H54 (cell line): ENCODE measurements at regions not wholly inside any gene's neighbourhood (a gene's known extent, or its start where the extent isn't known, plus 50 kb on each side); places are given as distances from the start of the nearest gene placed in this dataset.

ENCODE experiments used
- DNase-seq: peaks from one replicate; pipeline ENCODE4 v3.0.0; 2011; ENCODE audit warnings: low spot score, mixed read lengths; ENCODE audit not compliant: insufficient read length
- FAIRE-seq: peaks from 3 replicates; lab custom pipeline; 2011; peaks lifted over from hg19 to GRCh38; lab: Jason Lieb, UNC
- POLR2A ChIP-seq: IDR thresholded peaks from 2 replicates; pipeline ENCODE4 v1.6.1; 2011; ENCODE audit warnings: low read depth, mild to moderate bottlenecking, low read length

DNA sequence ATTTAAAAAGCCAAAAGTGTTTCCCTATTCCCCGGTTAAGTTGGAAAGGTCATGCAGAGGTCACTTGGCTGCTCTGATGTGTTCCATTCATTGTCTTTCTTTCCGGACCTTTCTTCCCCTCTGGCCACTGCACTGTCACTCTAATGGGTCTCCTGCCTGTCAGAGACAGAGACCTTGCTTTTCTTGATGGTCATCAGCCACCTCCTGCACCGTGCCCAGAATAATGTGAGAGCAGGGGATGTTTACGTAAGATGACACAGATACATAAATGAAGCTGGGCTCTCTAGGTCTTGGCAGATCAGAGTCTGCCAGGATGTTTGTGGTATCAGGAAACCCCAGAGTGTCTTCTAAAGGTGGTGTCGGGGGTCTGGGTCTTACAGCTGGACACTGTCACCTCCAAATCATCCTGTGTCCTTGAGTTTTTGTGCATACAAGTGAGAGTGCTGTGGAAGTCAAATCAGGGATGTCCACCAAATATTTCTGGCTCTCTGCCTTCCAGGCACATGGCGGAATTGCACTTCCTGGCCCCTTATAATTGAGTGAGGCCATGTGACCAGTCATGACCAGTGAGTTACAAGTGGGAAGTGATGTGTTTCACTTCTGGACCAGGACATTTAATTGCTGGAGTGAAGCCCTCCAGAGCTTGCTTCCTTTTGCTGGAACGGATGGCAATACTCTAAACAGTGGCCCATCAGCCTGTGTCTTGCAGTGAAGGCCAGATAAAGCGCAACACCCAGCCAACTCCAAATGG, 130.6 kb upstream of the ATP6AP2 start:
- FAIRE-seq = no peak
- no peak for TF ChIP-seq POLR2A
- no peak for DNase-seq

DNA sequence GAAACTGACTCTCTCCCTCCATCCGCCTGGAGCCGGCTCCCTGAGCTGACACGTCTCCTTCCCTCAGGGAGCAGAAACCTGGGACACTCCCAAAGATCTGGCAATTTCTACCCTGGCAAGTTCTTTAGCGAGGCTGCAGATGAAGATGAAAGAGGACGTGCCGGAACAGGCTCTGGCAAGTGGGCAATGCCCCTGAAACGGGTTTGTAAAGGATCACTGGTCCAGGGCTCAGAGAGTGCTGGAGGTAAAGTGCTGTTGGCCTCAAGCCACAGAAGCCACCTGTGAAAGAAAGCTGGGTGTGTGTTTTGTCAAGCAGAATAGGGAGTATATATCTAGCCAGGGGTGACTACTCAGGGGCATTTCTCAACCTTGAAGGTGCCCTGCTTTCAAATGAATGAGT, 131.4 kb upstream of the ATP6AP2 start:
- no peak for TF ChIP-seq POLR2A
- FAIRE-seq = no peak
- DNase-seq = no peak

DNA sequence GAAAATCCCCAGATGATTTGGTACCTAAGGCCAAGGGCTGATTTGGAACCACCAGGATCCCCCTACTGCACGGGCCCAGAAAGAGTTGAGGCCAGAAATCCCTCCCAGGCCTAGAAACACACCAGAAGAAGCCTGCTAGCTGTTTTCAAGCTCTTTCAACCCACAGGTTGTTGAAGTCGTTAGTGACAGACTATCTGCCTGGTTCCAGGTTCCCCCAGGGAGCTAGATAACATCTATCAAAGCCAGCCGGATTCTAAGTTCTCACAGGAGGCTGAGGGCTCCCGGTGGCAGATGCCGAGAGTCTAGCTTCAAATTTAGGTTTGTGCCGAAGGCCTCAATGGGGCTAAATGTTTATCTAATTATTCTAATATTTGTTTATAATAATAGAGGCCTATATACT, 132.0 kb upstream of the ATP6AP2 start:
- no peak for TF ChIP-seq POLR2A
- FAIRE-seq = no peak
- no peak for DNase-seq

DNA sequence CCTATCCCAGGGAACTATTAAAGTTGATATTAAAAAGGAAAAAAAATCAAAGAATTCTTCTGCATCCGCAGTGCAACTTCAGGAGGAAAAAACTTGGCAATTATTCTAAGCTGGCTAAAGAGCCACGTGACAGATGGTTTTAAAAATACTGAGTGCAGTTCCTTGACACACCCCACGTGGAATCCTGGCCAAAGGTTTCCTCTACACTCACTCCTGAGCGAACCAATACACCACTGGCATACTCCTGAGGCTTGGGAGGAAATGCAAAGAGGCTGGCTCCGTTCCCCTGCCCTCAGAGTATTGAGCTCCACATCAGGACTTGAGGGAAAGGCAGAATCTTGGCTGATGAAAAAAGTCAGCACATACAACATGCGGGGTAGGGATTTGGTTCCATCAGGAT, 133.8 kb upstream of the ATP6AP2 start:
- DNase-seq (no peak), FAIRE-seq (no peak)
- no peak for TF ChIP-seq POLR2A

DNA sequence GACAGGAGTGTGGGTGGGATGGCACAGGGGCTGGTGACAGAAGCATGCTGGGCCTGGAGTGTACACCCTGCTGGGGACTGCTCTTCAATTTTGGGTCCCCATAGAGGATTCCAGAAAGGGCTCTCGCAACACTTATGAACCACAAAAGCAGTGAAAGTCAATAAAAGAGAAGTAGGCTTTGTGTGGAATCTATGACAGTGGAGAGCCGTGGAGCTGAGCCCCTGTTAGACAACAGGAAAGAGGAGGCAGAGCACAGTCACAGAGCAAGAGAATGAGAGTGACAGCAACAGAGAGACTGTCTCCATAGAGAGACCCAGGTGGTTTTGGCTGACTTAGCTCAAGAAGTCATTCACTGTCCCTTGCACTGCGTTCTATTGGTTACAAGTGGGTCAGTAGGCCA, 135.1 kb upstream of the ATP6AP2 start:
- TF ChIP-seq POLR2A = no peak
- DNase-seq = no peak
- no peak for FAIRE-seq

DNA sequence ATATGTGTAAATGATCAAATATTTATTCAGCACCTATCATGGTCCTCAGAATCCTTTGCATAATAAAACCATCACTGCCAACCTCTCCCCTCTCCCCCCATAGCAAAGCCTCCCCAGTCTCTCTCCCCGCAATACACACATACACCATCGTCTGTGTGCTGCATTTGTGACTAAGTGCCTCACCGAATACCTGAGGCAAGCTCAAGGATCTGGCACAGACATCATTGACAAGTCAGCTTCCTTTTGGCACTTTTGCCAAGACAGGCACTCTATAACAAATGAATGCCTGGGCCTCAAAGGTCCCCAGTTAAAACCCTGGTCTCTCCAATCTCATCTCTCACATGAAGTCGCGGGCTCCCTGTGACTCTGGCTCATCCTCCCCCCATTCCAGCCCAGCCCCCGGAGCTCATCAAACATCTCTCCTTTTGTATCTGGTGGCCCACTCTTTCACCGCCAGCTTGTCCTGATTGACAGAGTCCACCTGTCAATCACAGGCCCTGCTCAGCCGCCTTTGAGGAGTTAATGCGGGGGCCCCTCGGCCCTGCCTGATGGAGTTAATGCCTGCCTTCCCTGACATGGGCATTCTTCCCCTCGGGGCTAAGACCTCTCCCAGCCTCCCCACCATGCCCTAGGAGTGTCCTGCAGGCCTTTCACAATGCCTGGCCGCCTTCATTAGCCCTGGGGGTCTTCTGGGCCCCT, 135.8 kb upstream of the ATP6AP2 start:
- no peak for TF ChIP-seq POLR2A
- FAIRE-seq = no peak
- DNase-seq = no peak

DNA sequence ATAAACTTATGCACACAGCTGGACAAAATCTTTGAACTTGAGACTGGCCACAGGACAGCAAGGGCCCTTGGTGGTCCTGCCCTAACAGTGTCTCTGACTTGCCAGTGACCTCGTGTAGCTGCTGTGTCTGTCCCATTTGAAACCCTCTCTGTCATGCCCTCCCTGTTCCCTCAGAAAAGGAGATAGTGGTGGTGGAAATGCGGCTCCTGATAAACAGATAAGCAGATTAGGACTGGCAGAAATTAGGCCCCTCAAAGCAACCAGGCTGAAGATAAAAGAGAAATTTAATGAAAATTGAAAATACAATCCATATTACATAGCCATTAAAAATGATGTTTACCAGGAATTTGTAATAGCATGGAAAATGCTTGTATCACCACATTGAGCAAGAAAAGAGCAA, 136.6 kb upstream of the ATP6AP2 start:
- FAIRE-seq (no peak), DNase-seq (no peak)
- TF ChIP-seq POLR2A = no peak

DNA sequence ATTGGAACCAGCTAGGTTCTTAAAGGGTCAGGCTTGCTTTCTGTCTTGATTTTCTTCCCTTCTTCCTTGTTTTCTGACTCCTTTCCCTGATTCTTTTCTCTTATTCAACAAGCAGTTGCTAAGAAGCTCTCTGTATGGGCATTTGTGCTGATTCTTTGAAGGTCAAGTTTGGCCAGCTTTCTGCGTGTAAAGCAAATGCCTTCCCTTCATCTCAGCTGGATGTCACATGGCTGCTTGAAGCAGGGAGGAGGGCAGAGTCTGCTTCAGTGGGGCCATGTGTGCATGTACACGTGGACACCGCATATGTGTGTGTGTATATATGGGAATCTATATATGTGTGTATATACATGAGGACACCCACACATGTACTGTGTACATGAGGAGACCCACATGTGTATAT, 139.9 kb upstream of the ATP6AP2 start:
- FAIRE-seq (no peak), DNase-seq (no peak)
- TF ChIP-seq POLR2A = no peak

DNA sequence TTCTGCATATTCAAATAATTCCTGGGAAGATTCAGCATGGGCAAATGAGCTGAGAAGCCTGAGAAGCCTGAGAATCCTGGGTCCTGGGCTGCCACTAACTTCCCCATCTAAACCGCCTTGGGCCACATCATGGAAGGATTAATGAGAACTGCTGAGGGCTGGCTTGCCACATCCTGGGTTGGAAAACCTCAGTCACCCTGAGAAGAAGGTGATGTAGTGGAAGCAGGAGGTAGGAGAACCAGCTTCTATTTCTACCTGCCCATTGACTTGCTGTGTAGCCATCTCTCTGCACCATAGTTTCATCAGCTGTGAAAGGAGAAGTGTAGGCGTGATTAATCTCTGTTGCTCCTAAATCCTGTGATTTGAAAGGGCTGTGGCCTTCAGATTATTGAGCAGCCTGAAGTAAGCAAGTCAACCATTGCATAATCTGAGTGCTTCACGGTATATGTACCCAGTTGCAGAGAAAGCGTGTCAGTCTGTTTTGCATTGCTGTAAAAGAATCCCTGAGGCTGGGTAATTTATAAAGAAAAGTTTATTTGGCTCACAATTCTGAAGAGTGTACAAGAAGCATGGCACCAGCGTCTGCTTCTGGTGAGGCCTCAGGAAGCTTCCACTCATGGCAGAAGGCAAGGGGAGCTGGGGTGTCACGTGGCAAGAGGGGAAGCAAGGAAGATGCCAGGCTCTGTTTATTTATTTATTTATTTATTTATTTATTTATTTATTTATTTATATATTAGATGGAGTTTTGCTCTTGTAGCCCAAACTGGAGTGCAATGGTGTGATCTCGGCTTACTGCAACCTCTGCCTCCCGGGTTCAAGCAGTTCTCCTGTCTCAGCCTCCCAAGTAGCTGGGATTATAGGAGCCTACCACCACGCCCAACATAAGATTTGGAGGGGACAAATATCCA, 140.9 kb upstream of the ATP6AP2 start:
- FAIRE-seq (no peak), DNase-seq (no peak)
- no peak for TF ChIP-seq POLR2A

DNA sequence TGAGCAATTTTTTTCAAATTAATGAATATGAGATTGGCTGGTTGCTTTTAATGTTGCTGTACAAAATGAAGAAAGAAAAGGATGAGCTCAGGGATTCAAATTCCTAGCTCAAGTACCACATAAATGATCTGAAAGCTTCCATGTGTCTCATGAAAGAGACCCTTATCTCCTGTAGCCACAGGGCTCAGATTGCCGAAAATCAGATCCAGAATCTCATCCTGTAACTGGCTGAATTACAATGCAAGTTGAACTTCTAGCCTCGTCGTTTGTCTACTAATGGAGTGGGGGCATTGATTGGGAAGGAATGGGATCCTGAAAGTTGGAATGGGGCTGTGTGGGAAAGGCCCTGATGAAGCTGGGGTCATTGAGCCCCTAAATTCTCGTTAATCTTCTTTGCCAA, 143.4 kb upstream of the ATP6AP2 start:
- FAIRE-seq (no peak), DNase-seq (no peak)
- no peak for TF ChIP-seq POLR2A

DNA sequence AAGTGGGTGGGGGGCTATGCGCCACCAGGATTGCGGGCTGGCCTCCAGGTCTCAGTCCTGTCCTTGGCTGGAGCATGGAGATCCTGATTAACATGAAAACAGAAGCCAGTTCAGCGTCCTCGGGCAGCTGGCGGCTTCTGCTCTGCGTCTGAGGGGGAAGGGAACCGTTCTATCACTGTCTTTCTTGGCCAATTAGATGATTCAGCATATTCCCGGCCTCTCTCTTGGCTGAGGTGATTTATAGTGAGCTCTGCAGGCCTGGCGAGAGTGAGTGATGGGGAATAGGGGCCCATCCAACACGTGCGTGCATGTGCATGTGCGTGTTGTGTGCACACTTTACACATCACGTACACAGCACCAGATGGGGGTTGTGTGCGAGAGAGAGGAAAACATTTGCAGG, 145.8 kb upstream of the ATP6AP2 start:
- TF ChIP-seq POLR2A = no peak
- FAIRE-seq = no peak
- DNase-seq = no peak

DNA sequence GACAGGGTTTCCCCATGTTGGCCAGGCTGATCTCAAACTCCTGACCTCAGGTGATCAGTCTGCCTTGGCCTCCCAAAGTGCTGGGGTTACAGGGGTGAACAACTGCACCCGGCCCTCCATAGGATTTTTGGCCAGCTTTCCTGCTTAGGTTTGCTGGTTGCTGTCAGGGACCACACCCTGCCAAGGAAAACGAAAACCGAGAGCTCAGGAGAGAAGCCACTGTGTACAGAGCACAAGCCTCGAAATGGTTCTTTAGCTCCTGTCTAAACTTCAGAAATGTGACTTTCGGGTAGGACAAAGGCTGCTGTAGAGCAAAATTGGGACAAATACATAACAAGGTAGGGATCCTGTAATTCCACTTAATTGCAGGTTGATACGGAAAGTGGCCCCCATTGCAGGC, 146.3 kb upstream of the ATP6AP2 start:
- FAIRE-seq (no peak), DNase-seq (no peak)
- TF ChIP-seq POLR2A = no peak

DNA sequence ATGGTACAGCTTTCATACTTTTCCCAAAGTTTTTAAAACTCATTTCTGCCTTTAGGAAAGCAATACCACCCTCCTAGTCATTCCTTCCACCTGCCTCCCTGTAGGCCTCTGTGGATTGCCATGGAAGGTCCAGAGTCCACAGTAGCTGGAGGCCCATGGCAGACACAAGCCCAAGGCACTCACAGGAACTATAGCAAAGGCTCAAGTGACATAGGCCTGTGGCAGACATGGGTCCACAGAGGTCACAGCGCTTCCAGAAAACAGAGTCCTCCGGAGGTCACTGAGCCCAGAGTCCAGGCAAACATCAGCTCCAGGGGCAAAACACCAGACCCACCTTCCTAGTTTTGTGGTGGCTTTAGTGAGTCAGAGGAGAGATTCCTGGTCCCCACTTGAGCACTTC, 147.6 kb upstream of the ATP6AP2 start:
- TF ChIP-seq POLR2A = no peak
- no peak for DNase-seq
- no peak for FAIRE-seq

DNA sequence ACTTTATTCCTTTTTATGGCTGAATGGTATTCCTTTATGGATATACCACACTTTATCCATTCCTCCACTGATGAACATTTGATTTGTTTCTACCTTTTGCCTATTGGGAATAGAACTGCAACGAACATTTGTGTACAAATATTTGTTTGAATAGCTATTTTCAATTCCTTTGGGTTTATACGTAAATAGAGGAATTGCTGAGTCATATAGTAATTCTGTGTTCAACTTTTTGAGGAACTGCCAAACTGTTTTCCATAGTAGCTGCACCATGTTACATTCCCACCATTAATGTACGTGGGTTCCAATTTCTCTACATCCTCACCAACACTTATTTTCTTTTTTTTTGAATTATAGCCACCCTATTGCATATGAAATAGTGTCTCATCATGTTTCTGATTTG, 156.5 kb upstream of the ATP6AP2 start:
- no peak for DNase-seq
- TF ChIP-seq POLR2A = no peak
- FAIRE-seq = no peak
